ENCODE measurements at regions not wholly inside any gene's neighbourhood (a gene's known extent, or its start where the extent isn't known, plus 50 kb on each side); places are given as distances from the start of the nearest gene placed in this dataset.

DNA sequence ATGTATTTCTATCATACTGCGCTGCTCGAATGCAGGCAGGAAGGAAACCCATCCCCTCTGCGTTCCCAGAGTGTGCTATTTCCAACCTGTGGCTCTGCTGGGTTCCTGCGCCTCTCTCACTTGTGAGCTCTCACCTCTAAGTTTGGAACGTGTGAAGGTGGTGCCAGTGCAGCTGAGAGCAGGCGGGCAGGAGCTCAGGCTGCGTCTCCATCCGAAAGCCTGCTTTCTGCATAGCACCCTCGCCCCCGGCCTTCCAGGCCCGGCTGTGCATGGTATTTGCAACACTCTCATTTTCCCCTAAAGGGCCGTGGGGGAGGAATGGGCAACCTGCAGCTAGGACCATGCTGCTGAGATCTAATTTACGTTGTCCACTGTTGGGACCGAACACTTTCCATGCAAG lies 288.0 kb upstream of the TSHZ2 start:
- no peak for TF ChIP-seq POLR2AphosphoS5 (IDR thresholded peaks at IDR 0.05; ENCODE audit: borderline replicate concordance, low read depth, low read length)
- no peak for TF ChIP-seq EZH2 (IDR thresholded peaks at IDR 0.05)

Measured in SK-N-MC (cell line).